Right lobe of liver (tissue), 6 donors: ENCODE measurements at regions not wholly inside any gene's neighbourhood (a gene's known extent, or its start where the extent isn't known, plus 50 kb on each side); places are given as distances from the start of the nearest gene placed in this dataset.
A peak's percentile ranks its signal among the peaks of the same experiment; 100 is the strongest.

Experiments
- ATAC-seq, 4 donors: fragments of 200-7000 bp; cut with Tn5 transposase; one replicate each; pipeline ENCODE4 v1.9.1; 2020; ENCODE audit warnings: mild to moderate bottlenecking in 4 of 4, moderate library complexity in 4 of 4
- DNase-seq, 3 donors: peaks; one replicate each; pipeline ENCODE4 v3.0.0-alpha.2; 2020
- H3K27ac ChIP-seq, 3 donors: fragments of 200-600 bp; one replicate each; pipeline ENCODE4 v1.8.0; 2022
- H3K27me3 ChIP-seq, 2 donors: fragments of 200-600 bp; one replicate each; pipeline ENCODE4 v1.8.0; 2022
- H3K36me3 ChIP-seq, 4 donors: fragments of 200-600 bp; sonication (generic) in 1 of 4; one replicate each; pipeline versions ENCODE4 v1.5.1 to v1.8.0; 2017 to 2022; ENCODE audit warnings: control low read depth in 1 of 4
- H3K4me1 ChIP-seq, 4 donors: fragments of 200-600 bp; sonication (generic) in 1 of 4; one replicate each; pipeline versions ENCODE4 v1.5.1 to v1.8.0; 2017 to 2022; ENCODE audit warnings: control low read depth in 1 of 4
- H3K4me3 ChIP-seq, 3 donors: fragments of 200-600 bp; one replicate each; pipeline ENCODE4 v1.8.0; 2022
- H3K9me3 ChIP-seq, 4 donors: fragments of 200-600 bp; sonication (generic) in 1 of 4; one replicate each; pipeline versions ENCODE4 v1.5.1 to v1.8.0; 2017 to 2022; ENCODE audit warnings: control low read depth in 1 of 4
- POLR2A ChIP-seq: fragments of 450-650 bp; IDR thresholded peaks from one replicate; pipeline ENCODE4 v1.6.1; 2017; ENCODE audit warnings: antibody characterized with exemption, mild to moderate bottlenecking
- WGBS: methylation state at CpG from one replicate; pipeline ENCODE4 v1.1.6; 2018; ENCODE audit warnings: low coverage, low lambda C conversion rate; ENCODE audit not compliant: insufficient coverage; ENCODE audit errors: missing lambda C conversion rate; 5-methylcytosine and 5-hydroxymethylcytosine counted together
- intact Hi-C, 2 donors: fragments of 100-400 bp; cut with DNase I; formaldehyde crosslinking; loops; one replicate each; pipeline versions ENCODE4 v1.11.2 to v1.14.1; 2022
- TF ChIP-seq, protein P1 (sequence below), 4 donors: fragments of 200-600 bp in 3 of 4; fragments of 450-650 bp in 1 of 4; IDR thresholded peaks; one replicate each; pipeline versions ENCODE4 v1.5.1 to v1.8.0; 2016 to 2022; ENCODE audit warnings: antibody characterized with exemption in 4 of 4, mild to moderate bottlenecking in 2 of 4
- donor health status: DM: no; HTN: yes; CAD: no.
- donor health status: DM: no; HTN: no; CAD: no.
- donor health status: DM: no; HTN: no; CAD: no.
- donor health status: DM: no; HTN: yes; CAD: no.
- donor health status: DM: no; HTN: yes; CAD: no.

- DNase-seq (no peak), ATAC-seq (no peak)
- no peaks in the 10 kb centered on the region for H3K9me3 ChIP-seq
- H3K36me3 ChIP-seq: no peaks in the 10 kb centered on the region
- no peak overlapping the region for H3K4me3 ChIP-seq
- no peak overlapping the region for H3K27ac ChIP-seq
- H3K4me1 ChIP-seq: no peaks in the 10 kb centered on the region
- no peaks in the 10 kb centered on the region for H3K27me3 ChIP-seq
- intact Hi-C loops: no loop called here
- WGBS: 77% methylated on average over 2 of the region's 2 CpGs
- no peak for TF ChIP-seq POLR2A
- TF ChIP-seq, protein P1, sequence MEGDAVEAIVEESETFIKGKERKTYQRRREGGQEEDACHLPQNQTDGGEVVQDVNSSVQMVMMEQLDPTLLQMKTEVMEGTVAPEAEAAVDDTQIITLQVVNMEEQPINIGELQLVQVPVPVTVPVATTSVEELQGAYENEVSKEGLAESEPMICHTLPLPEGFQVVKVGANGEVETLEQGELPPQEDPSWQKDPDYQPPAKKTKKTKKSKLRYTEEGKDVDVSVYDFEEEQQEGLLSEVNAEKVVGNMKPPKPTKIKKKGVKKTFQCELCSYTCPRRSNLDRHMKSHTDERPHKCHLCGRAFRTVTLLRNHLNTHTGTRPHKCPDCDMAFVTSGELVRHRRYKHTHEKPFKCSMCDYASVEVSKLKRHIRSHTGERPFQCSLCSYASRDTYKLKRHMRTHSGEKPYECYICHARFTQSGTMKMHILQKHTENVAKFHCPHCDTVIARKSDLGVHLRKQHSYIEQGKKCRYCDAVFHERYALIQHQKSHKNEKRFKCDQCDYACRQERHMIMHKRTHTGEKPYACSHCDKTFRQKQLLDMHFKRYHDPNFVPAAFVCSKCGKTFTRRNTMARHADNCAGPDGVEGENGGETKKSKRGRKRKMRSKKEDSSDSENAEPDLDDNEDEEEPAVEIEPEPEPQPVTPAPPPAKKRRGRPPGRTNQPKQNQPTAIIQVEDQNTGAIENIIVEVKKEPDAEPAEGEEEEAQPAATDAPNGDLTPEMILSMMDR (IDR thresholded peaks at IDR 0.05): no peak
Observed at GRCh38 chr4:115259642-115260041, 146.2 kb upstream of the NDST4 start.

DNA sequence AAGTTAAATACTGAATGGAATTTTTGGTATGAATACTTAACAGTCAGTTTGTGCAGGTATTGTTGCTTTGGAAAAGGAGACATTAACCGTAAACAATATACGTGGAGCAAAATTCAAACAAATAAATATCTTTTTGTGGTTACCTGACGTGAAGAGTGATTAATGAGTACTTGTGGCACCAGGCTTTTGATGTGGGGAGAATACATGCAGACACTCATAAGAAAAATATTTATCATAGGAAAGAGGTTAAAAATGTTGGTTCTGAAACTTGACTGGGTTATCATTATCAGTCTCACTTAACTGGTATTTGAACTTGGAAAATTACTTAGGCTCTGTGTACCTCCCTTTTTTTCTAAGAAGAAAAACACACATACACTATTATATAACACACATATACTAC lies 136.4 kb upstream of the NDST4 start:
- intact Hi-C loops: no loop called here
- no peaks in the 10 kb centered on the region for H3K4me1 ChIP-seq
- no peak for ATAC-seq
- no peaks in the 10 kb centered on the region for H3K36me3 ChIP-seq
- no peaks in the 10 kb centered on the region for H3K27me3 ChIP-seq
- no peak overlapping the region for H3K4me3 ChIP-seq
- no peak overlapping the region for H3K27ac ChIP-seq
- no peaks in the 10 kb centered on the region for H3K9me3 ChIP-seq
- DNase-seq: no peak
- TF ChIP-seq, protein P1 (IDR thresholded peaks at IDR 0.05): no peak
- no peak for TF ChIP-seq POLR2A
- WGBS: 36% methylated on average over 3 of the region's 3 CpGs

DNA sequence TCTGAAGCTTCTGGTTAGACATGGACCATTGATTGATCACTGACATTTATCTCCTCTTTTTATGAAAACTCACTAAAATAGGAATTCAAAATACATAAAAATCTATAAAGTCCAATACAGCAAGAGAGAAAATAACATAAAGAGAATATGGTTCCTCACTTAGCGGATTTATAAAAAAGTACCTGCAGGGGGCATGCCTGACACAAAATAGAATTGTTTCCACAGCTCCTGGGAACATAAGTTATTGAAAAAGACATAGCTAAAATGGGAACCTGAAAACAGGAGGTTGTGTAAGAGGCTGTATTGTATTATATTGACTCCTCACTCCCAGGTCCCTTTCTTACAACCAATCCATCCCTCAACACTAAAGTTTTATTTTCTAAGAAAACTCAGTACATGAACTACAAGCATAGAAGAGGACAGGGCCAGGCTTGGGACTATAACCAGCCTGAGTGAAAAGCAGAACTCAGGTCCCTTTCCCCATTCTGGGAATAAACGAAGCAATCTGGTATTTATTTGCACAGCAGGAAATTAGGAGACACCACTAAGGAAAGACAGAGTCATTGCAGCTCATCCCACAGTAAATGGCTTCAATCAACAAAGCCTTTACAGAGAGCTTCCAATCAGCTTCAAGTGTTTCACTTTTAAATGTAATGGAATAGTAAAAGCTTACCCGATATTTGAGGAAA lies 121.1 kb upstream of the NDST4 start:
- intact Hi-C loops: no loop called here
- 36% methylated on average over 3 of the region's 3 CpGs for WGBS
- no peak for ATAC-seq

DNA sequence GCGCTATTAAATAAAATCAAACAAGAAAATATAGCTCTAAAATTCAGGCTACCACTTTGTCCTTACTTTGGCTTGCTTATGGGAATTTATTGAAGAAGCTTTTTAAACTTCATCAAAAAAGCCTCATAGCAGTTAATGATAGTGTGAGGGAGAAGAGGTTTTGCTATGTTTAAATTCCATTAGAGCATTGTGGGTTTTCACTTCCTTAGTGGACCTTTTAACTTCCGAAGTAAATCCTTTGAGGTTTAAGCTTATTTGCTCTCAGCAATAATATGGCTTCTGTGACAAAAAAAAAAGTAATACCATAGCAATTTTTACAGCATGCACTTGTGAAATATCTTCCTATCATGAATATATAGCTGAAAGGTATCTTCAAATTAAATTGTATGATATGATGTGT lies 120.2 kb upstream of the NDST4 start:
- intact Hi-C loops: no loop called here
- ATAC-seq: no peak
- WGBS: 58% methylated on average over 2 of the region's 2 CpGs

More for the DNA sequence above, 121.1 kb upstream of the NDST4 start:
- no peak for DNase-seq
- TF ChIP-seq, protein P1 (IDR thresholded peaks at IDR 0.05): peak in 3 of 4 donors; percentile 8 to 19 (median 8)
- TF ChIP-seq POLR2A: no peak
- Histone ChIP-seq H3K4me1 (no peaks in the 10 kb centered on the region), H3K27ac (no peak overlapping the region), H3K36me3 (no peaks in the 10 kb centered on the region), H3K9me3 (no peaks in the 10 kb centered on the region), H3K27me3 (no peaks in the 10 kb centered on the region), H3K4me3 (no peak overlapping the region)

More for the DNA sequence above, 120.2 kb upstream of the NDST4 start:
- Histone ChIP-seq H3K4me1 (no peaks in the 10 kb centered on the region), H3K9me3 (no peaks in the 10 kb centered on the region), H3K4me3 (no peak overlapping the region), H3K36me3 (no peaks in the 10 kb centered on the region), H3K27me3 (no peaks in the 10 kb centered on the region), H3K27ac (no peak overlapping the region)
- no peak for TF ChIP-seq POLR2A
- TF ChIP-seq, protein P1 (IDR thresholded peaks at IDR 0.05): no peak
- DNase-seq: no peak
